SKM-1 (cell line): ENCODE measurements at regions not wholly inside any gene's neighbourhood (a gene's known extent, or its start where the extent isn't known, plus 50 kb on each side); places are given as distances from the start of the nearest gene placed in this dataset.
A peak's percentile ranks its signal among the peaks of the same experiment; 100 is the strongest.
"Not testable (repeated sequence)": the region's sequence is repeated elsewhere in the genome, so short reads cannot be mapped to it uniquely, and the experiment has no call there.

Source experiments
- DNase-seq: peaks from one replicate; lab custom pipeline; 2025; ENCODE audit not compliant: unreplicated experiment; lab: John Stamatoyannopoulos, UW

DNA sequence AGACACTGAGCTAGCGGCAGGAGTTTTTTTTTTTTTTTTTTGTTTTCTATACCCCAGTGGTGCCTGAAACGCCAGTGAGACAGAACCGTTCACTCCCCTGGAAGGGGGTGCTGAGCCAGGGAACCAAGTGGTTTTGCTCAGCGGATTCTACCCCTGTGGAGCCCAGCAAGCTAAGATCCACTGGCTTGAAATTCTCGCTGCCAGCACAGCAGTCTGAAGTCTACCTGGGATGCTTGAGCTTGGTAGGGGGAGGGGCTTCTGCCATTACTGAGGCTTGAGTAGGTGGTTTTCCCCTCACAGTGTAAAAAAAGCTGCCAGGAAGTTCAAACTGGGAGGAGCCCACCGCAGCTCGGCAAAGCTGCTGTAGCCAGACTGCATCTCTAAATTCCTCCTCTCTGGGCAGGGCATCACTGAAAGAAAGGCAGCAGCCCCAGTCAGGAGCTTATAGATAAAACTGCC lies 173.0 kb downstream of the DMAC1 start:
- DNase-seq = not testable (repeated sequence)

DNA sequence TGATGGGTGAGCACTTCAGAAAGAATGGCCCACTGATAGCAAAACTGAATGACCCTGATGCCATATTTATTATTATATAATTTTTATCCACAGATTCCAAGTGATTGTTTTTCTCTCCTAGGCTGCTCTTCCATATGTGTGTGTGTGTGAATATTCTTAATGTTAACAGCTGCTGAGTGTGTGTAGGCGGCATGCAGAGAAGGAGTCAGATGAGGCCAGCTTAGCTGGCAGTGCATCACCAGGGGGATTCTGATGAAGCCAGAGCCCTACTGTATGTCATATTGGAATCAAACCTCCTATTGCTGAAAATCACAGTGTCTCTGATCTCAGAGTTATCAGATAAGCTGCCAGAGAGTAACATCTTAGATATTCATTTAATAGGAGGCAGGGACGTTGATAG lies 177.1 kb downstream of the DMAC1 start:
- no peak for DNase-seq

DNA sequence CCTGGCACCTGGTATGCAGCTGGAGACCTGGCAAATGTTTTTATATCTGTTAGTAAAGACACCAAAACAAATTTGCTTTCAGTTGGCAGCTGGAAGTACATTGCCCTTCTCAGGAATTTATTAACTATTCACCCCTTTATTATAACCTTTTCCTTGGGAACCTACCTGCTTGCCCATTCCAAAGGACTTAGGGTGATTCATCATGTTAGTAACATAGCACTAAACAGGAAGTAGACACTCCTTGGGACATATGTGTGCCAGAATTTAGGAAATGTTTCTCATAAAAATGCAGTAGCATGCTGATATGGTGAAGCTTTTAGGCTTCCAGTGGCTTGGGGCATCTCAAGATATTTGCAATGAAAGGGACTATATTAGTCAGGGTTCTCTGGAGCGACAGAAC lies 184.2 kb downstream of the DMAC1 start:
- DNase-seq = no peak

DNA sequence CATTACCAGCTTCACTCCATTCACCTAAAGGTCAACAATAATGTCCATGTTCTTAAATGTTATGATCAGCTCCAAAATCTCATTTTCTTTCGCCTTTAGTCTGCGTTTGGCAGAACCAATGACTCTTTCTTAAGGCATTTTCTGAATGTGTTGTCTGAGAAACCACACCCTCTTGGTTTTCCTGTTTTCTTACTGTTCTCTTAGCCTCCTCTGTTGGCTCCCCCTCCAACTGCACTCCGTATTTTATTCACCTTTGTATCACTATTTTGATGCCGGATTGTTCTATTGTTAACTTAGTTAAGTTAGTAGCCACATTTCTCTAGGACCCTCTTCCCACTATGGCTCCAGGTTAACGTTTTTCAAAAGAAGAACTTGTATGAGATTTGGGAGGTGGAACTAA lies 185.6 kb downstream of the DMAC1 start:
- DNase-seq = no peak

DNA sequence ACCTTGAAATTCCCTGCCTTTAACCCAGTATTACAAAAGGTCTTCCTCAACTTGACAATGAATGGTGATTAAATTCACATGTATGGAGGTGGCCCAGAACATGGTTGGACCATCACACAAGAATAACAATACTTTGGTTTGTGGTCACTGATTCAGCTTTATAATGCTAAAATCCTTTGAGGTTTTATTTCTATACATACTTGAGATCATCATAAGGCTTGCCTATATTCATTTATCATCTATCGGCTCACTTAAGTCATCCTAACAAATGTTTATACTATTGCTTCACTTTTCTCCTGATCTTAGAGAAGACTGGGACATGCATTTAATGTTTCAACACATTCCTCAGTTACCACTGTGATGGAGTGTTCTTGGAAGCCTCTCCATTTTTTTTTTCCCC lies 191.3 kb downstream of the DMAC1 start:
- DNase-seq = no peak

DNA sequence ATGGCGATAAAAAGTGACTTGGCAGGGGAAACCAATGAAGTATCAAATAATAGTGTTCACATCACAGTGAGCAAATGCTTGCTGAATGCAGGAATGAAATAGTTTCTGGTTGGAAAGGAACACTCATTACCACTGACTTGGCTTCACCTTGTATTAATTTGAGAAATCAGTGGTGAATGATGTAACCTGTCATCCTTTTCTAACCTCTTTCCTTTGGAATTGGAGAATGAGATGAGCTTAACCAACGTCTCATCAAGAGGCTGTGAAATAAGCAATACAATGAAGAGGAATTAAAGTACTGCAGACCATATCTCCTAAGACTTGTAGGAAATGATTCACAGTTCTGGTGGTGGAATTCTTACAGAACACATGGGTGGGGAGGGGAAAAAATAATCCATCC lies 192.2 kb downstream of the DMAC1 start:
- no peak for DNase-seq

DNA sequence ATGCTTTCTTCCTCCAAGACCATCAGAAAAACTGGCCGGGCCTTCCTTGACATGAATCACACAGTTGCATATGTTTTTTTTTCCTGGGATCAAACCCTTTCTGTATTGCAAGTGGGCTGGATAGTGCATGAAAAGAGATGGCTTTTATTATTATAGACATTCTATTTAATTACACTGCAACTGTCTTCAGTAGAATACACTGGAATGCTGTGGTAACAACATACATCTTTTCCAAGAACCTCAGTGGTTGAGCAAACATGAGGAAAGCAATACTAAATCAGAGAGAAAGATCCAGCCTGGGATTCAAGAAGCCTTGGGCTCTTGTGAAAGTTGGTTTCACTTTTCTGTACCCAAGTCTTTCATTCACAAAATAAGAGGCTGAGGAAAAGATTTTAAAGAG lies 193.0 kb downstream of the DMAC1 start:
- no peak for DNase-seq

DNA sequence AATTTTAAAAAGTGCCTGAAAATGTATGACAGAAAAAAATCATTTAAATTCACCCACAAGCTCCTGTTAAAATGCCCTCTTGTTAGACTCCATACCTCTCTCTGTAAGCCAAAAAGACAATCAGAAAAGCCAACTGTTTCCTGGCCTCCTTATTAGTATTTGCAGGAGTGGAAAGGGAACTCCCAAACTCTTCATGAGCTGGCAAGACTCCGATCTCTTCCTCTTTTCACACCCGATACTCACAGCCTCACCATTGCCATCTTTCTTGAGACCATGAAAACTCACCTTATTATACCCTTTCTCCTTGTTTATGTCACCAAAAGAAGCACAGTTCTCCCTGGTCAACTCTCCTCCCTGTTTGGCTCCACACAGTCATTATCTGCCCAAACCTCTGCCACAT lies 197.8 kb downstream of the DMAC1 start:
- no peak for DNase-seq

DNA sequence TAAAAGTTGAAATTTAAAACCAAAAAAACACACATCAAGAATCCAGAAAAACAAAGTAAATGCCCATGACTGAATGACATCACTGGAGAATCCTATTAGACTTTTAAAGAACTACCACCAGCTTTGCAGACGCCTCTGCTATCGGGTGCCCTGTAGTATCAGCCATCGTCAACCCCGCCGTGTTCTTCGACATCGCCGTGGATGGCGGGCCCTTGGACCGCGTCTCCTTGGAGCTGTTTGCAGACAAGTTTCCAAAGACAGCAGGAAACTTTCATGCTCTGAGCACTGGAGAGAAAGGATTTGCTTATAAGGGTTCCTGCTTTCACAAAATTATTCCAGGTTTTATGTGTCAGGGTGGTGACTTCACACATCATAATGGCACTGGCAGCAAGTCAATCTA lies 201.9 kb downstream of the DMAC1 start:
- no peak for DNase-seq

DNA sequence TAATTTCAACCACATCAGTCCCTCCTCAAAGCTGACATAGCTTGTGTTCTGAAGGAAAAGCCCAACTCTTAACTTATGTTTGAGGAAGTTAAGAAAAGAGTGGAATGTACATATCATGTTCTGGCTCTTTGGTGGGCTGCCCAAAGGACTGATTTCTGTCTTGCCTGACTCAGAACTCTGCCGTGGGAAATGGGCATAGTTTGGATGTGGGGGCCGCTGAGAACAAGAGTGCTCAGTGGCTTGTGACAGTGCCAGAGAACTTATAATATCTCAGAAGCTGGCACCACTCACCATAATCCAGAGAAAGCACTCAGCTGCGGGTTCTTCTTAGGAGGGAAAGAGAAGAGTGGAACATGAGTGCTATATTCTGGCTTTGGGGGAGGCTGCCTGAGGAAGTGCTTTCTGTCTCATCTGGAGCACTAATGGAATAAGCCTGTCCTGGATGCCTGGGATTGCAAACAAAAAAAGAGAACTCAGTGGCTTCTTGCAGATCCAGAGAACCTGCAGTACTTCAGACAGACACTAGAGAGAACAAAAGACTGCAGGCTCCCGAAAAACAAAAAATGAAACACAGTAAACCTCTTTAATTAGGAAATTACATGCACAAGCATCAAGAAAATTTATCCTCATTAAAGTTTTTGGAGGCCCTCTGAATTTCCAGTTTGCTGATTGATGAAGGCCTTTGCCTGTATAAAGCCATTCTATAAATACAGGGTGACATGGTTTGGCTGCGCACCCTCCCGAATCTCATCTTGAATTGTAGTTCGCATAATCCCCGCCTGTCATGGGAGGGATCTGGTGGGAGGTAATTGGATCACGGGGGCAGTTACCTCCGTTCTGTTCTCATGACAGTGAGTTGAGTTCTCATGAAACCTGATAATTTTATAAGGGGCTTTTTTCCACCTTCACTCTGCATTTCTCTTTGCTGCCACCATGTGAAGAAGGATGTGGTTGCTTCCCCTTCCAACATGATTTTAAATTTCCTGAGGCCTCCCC lies 207.0 kb downstream of the DMAC1 start:
- peak; percentile 24 for DNase-seq

DNA sequence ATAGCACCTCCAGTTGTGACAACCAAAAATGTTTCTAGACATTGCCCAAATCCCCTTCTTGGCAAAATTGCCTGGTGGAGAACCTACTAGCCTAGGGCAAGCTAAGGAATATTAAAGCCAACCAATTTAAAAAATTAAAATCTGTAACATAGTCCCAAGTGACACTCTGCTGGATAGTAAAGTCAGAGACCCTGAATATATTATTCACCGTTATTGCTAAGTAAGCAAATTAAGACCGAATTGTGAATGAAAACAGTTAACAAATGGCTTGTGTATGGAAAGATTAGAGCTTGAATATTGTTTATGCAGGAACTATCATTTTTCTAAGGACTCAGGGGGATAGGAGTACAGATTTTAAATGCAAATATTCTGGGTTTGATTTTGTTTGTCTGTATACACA lies 208.1 kb downstream of the DMAC1 start:
- DNase-seq = no peak

DNA sequence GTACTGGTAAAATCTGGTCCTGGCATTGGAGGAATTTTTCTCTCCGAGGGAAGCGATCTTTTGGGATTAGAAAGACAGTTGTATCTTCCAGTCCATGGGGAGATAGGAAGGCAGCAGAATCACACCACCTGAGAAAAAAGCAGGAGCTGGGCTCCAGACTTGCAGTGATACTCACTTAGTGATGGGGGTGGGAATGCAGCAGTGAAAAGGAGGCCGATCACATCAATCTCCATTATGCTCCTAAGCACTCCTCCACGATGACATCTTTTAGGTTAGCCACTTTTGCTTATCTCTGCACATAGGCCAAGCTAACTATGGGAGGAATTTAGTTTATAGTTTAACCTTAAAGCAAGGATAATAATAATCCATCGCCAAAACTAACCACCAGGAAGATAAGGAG lies 219.0 kb downstream of the DMAC1 start:
- DNase-seq = no peak

DNA sequence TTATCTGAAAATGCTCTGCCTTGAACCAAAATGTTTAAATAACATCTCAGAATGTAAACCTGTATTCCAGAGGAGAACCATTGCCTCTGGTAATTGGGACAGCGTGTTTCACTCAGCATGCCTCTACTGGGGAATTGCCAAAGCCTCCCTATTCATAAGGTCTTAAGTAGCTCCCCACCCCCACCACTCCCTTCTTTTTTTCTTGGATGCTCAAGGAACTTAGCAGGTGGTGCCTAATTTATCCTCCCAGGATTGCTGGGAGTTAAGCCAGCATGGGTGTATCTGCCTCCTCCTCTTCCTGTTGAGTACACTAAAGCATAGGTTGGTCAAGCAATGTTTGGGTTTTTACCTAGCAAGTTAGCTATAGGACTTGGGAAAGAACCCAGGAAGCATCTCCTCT lies 220.2 kb downstream of the DMAC1 start:
- DNase-seq = no peak

DNA sequence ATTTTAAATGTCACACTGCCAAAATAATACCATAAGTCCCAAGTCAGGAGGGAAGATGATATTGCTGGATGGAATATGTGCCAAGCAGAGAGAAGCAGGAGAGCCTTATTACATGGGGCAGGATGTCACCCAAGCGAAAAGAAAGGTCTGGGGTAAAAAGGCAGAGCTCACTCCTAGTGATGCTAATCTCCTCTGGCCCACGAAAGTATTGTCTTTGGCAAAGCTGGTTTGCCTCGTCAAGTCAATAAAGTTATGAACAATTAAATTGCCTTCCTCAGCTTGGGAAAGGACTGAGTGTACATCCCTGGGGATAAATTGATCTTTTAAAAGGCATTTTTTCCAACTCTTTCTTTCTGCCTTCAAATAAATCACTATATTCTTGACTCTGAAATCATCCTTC lies 220.6 kb downstream of the DMAC1 start:
- DNase-seq = no peak

DNA sequence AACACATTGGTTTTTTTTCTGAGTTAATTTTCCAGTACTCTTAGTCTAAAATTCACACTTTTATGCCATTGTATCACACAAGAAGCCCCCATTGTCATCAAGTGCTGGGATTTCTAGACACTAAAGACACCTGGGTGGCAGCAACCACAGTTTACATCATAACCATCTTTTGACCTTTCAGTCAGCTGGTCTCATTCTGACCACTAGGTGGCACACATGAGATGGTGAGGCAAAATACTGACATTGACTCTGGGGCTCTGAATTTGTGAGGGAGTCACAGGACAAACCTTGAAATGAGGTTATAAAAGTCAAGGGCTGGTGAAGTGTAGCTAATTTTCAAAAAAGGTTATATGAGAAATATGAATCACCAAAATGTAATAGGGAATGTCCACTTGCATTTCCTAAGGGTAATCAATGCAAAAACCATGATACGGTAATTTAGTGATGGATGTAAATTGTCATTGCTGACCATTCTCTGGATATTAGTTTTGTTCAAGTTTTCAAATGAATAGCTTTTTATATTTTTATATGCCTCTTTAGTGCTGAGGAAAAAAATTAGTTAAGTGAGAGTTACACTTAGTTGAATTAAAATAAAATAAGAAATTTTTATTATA lies 229.4 kb downstream of the DMAC1 start:
- peak; percentile 11 for DNase-seq

DNA sequence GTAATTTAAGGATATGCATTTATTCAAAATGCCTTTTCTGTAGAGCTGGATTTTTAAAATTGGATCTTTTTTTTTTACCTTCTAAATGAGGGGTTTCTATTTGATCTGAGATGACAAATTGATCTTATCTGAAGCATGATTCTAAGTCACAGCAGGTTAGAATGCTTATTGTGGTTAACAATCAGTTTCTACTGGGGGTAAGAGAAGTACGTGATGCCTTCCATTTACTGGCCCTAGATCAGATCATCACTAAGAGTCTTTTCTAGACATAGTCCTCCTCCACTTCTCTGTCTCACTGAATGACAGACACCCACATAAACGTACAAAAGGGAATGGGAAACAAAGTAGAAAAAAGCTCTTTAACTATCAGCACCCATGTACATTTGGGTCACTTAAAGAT lies 231.9 kb downstream of the DMAC1 start:
- no peak for DNase-seq

DNA sequence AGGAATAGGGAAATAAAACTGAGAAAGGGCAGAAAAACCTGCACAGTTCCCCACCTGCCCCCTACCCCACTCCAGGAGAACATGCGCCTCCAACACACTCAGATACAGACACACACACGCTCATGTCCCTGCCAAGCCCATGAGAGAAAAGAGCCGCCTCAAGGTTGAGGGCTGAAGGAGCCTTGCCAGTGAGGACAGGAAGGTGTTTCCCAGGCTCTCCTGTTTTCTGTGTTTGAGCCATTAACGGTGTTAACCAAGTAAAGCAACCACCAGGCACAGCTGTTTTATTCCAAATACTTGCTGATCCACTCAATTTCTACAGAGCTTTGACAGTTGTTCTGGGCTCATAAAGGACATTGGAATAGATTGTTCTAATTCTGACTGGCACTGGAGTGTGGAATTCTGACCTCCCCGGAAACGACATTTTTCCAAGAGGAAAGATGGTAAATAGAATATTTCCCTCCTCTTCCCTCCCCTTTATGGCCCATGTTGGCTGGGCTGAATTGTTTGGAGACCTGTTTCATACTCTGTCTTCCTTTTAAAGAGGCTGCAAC lies 238.0 kb downstream of the DMAC1 start:
- DNase-seq = no peak

DNA sequence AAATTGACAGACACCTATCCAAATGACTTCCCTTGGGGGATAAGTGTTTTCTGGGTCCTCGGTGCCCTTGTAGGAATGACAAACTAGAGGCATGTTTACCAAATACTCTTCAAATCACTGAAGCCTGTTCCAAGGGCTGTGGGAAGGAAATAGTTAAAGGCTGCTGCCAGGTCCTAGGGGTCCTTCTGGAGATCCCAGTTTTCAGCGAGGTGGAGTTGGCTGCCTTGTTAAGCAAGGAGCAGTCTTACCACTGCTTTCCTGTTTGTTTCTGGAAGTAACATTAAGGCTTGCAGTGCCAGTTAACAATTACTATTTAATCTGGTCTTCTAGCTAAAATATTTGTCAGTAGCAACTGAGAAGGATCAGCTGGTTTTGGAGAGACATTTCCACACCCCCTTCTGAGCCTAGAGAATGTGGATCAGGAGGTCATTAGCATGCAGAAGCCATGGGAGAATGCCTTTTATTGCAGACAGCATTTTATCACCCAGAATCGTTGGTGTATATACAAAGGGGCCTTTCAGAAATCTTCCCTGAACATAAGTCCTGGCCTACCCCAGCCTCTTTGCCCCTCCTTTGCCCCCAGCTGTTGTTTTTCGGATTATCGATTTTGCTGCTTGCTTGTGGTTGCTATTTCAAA lies 238.8 kb downstream of the DMAC1 start:
- no peak for DNase-seq

DNA sequence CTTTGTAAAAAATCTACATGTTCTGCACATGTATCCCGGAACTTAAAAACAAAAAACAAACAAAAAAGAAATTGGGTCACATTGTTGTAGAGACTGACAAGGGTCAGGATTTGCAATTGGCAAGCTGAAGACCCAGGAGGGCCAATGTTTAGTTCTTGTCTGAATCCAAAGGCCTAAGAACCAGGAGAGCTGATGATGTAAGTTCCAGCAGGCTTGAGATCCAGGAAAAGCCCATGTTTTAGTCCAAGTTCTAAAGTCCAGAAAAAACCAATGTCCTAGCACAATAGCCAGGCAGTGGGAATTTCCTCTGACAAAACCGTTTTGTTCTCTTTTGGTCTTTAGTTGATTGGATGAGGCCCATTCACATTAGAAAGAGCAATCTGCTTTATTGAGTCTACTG lies 244.9 kb downstream of the DMAC1 start:
- no peak for DNase-seq

DNA sequence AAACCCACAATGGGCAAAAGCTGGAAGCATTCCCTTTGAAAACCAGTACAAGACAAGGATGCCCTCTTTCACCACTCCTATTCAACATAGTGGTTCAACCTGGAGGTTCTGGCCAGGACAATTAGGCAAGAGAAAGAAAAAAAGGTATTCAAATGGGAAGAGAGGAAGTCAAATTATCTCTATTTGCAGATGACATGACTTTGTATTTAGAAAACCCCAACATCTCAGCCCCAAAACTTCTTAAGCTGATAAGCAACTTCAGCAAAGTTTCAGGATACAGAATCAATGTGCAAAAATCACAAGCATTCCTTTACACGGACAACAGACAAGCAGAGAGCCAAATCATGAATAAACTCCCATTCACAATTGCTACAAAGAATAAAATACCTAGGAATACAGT lies 246.9 kb downstream of the DMAC1 start:
- not testable (repeated sequence) for DNase-seq

DNA sequence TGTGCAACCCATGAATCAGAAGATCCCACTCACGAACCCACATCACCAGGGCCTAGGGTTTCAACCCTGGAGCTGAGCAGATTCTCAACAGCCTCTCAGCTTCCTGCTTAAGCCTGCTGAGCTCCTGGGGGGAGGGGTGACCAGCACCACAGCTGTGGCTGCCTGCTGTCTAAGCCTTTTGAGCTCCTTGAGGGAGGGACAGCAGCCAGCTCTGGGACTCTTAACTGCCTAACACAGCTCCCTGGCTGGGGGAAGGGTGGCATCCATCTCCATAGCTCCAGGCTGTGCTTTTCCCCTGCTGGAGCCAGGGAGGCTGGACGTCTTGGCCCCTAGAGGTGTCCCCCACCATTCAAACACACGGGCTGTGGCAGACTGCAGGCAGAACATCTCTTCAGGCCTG lies 250.3 kb downstream of the DMAC1 start:
- DNase-seq = no peak

DNA sequence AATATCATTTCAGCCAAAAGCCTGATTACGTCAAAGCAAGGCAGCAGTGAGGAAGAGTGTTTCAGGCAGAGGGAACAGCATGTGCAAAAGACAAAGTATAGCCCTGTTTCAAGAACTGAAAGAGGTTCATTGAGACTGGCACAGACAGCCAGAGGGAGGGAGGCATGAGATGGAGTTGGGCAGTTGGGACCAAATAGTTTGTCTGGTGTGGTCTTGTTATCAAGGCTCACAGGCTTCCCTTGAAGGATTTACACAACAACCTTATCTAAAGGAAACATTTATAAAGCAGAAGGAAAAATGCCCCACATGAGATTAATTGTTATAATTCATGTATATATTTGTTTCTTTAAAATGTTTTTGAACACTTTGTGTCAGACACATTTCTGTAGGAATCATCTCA lies 253.3 kb downstream of the DMAC1 start:
- no peak for DNase-seq
